DND-41 (cell line): ENCODE measurements at regions not wholly inside any gene's neighbourhood (a gene's known extent, or its start where the extent isn't known, plus 50 kb on each side); places are given as distances from the start of the nearest gene placed in this dataset.

Source experiments
- ATAC-seq: fragments of 200-7000 bp; cut with Tn5 transposase; 3 replicates; pipeline ENCODE4 v1.9.1; 2021; ENCODE audit warnings: low read depth; ENCODE audit not compliant: insufficient read depth
- DNase-seq: peaks from one replicate; pipeline ENCODE4 v3.0.0-alpha.2; 2020
- H2AFZ ChIP-seq: 2 replicates; pipeline ENCODE4 v1.6.0; 2012; ENCODE audit warnings: low read depth, low read length
- H3K27ac ChIP-seq: 2 replicates; pipeline ENCODE4 v1.5.1; 2012; ENCODE audit warnings: low read length, inconsistent platforms
- H3K27me3 ChIP-seq: fragments of 200-600 bp; sonication (generic); 2 replicates; pipeline ENCODE4 v1.6.0; 2012; ENCODE audit warnings: low read length, mild to moderate bottlenecking, inconsistent platforms; ENCODE audit not compliant: insufficient read depth, poor library complexity
- H3K36me3 ChIP-seq: 2 replicates; pipeline ENCODE4 v1.5.1; 2012; ENCODE audit warnings: low read length, inconsistent platforms; ENCODE audit not compliant: insufficient read depth
- H3K4me1 ChIP-seq: 2 replicates; pipeline ENCODE4 v1.5.1; 2012; ENCODE audit warnings: mild to moderate bottlenecking, low read length; ENCODE audit not compliant: insufficient read depth
- H3K4me2 ChIP-seq: 2 replicates; pipeline ENCODE4 v1.6.0; 2012; ENCODE audit warnings: mild to moderate bottlenecking, moderate library complexity, low read length, inconsistent platforms; ENCODE audit not compliant: insufficient read depth
- H3K4me3 ChIP-seq, 2 experiments: fragments of 200-600 bp in 1 of 2; shearing (Covaris generic) in 1 of 2; 2 replicates each; pipeline ENCODE4 v1.5.1; 2012 to 2016; ENCODE audit warnings: inconsistent platforms in 2 of 2, low read length in 2 of 2, mild to moderate bottlenecking in 2 of 2, low read depth in 1 of 2, moderate library complexity in 1 of 2
- H3K79me2 ChIP-seq: 2 replicates; pipeline ENCODE4 v1.6.0; 2012; ENCODE audit warnings: low read length, inconsistent platforms; ENCODE audit not compliant: insufficient read depth
- H3K9ac ChIP-seq: 2 replicates; pipeline ENCODE4 v1.6.0; 2012; ENCODE audit warnings: low read depth, mild to moderate bottlenecking, inconsistent platforms, low read length, moderate library complexity
- H3K9me3 ChIP-seq: 2 replicates; pipeline ENCODE4 v1.5.1; 2012; ENCODE audit warnings: low read length, moderate library complexity, mild to moderate bottlenecking, inconsistent platforms; ENCODE audit not compliant: insufficient read depth, severe bottlenecking
- H4K20me1 ChIP-seq: 2 replicates; pipeline ENCODE4 v1.6.0; 2012; ENCODE audit warnings: low read length; ENCODE audit not compliant: insufficient read depth
- CTCF ChIP-seq: IDR thresholded peaks from 2 replicates; pipeline ENCODE4 v1.5.1; 2012; ENCODE audit warnings: borderline replicate concordance, low read length, moderate library complexity, mild to moderate bottlenecking; ENCODE audit not compliant: poor library complexity, severe bottlenecking; ENCODE audit errors: extremely low read depth
- EZH2 ChIP-seq: IDR thresholded peaks from 3 replicates; pipeline ENCODE4 v1.6.1; 2012; ENCODE audit warnings: borderline replicate concordance, low read depth, mild to moderate bottlenecking, moderate library complexity, low read length, inconsistent platforms; ENCODE audit not compliant: severe bottlenecking

DNA sequence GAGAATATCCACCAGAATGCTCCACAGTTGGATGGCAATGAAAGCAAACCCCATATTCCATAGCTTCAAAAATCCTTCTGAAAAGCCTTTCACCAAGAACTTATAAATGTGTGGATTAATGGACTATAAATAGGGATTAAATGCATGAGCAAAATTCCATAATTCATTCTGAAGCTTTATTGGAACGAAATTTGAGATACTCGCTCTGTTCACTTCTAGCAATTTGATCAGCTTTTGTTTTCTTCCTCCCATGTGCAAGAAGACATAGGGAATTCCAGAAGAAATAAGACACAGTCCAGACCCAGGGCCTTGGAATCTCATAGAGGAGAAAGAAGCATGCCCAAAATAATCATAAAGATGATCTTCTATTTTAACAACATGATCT, 285.9 kb upstream of the TMPO start:
- no peaks in the 10 kb centered on the region for H3K79me2 ChIP-seq
- no peaks in the 10 kb centered on the region for H3K27me3 ChIP-seq
- no peak overlapping the region for H3K9ac ChIP-seq
- no peaks in the 10 kb centered on the region for H4K20me1 ChIP-seq
- H3K4me2 ChIP-seq, result no peak overlapping the region
- no peak for ATAC-seq
- H3K4me1 ChIP-seq, result no peaks in the 10 kb centered on the region
- TF ChIP-seq CTCF, result no peak
- no peak for TF ChIP-seq EZH2
- no peaks in the 10 kb centered on the region for H3K36me3 ChIP-seq
- no peaks in the 10 kb centered on the region for H3K9me3 ChIP-seq
- H2AFZ ChIP-seq, result no peak overlapping the region
- no peak overlapping the region for H3K4me3 ChIP-seq
- DNase-seq, result no peak
- H3K27ac ChIP-seq, result no peak overlapping the region

DNA sequence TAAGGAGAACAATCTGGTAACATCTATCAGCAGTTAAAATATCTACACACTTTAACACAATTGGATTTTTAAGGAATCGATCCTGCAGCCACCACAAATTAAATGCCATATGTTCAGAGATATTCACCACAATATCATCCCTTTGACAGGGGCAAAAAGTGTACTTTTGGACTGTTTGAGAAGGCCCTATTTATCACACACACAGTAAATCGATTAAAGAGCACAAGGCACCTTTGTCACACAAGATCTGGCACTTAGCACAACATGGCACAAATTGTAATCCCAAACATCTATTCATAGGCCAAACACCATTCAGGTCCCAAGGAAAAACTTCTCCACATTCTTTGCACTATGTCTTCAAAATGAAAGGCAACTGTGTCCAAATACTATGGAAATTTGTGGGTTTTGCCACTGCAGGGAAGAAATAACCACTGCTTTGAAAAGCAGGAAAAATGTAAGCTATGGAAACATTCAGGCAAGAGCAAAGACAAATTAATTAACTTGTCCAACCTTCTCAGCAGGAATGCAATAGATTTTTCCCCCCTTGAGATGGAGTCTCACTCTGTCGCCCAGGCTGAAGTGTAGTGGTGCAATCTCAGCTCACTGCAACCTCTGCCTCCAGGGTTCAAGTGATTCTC, 282.5 kb upstream of the TMPO start:
- no peaks in the 10 kb centered on the region for H3K9me3 ChIP-seq

GRCh38 chr12:98235301-98235700, 280.1 kb upstream of the TMPO start:
- H3K4me3 ChIP-seq, result no peak overlapping the region
- no peaks in the 10 kb centered on the region for H3K9me3 ChIP-seq
- no peak overlapping the region for H3K27ac ChIP-seq
- H3K27me3 ChIP-seq, result no peaks in the 10 kb centered on the region
- no peaks in the 10 kb centered on the region for H3K36me3 ChIP-seq
- no peak overlapping the region for H3K4me2 ChIP-seq
- H3K9ac ChIP-seq, result no peak overlapping the region
- DNase-seq (no peak), ATAC-seq (no peak)
- no peaks in the 10 kb centered on the region for H4K20me1 ChIP-seq
- no peak for TF ChIP-seq CTCF
- no peak for TF ChIP-seq EZH2
- no peaks in the 10 kb centered on the region for H3K4me1 ChIP-seq
- H2AFZ ChIP-seq, result no peak overlapping the region
- H3K79me2 ChIP-seq, result no peaks in the 10 kb centered on the region

More for the DNA sequence above, 282.5 kb upstream of the TMPO start:
- Histone ChIP-seq H3K4me3 (no peak overlapping the region), H2AFZ (no peak overlapping the region), H3K79me2 (no peaks in the 10 kb centered on the region), H3K4me2 (no peak overlapping the region), H3K27me3 (no peaks in the 10 kb centered on the region), H4K20me1 (no peaks in the 10 kb centered on the region), H3K4me1 (no peaks in the 10 kb centered on the region), H3K36me3 (no peaks in the 10 kb centered on the region), H3K27ac (no peak overlapping the region), H3K9ac (no peak overlapping the region)
- DNase-seq, result no peak
- no peak for TF ChIP-seq CTCF
- no peak for TF ChIP-seq EZH2
- ATAC-seq, result no peak
